Endothelial cell of umbilical vein (primary cell): ENCODE measurements at regions not wholly inside any gene's neighbourhood (a gene's known extent, or its start where the extent isn't known, plus 50 kb on each side); places are given as distances from the start of the nearest gene placed in this dataset.

Experiments
- BruUV-seq: library from RNA; stranded (reverse); fragments of 400-500 nt; replicated peaks from 2 replicates; lab custom pipeline; 2021; lab: Mats Ljungman, UMichigan
- CTCF ChIA-PET: fragments of 300-600, 350-600 bp; sonication (Branson Sonifier 250); formaldehyde crosslinking; loops from one replicate; lab custom pipeline; 2021; ENCODE audit warnings: antibody characterized with exemption, inconsistent platforms; lab: Charles Lee
- POLR2A ChIA-PET: fragments of 300-600, 350-600 bp; sonication (Branson Sonifier 250); formaldehyde crosslinking; loops from one replicate; lab custom pipeline; 2021; ENCODE audit warnings: antibody characterized with exemption, inconsistent platforms; lab: Charles Lee
- DNase-seq: peaks from one replicate; pipeline ENCODE4 v3.0.0-alpha.2; 2011; ENCODE audit warnings: low read depth, low spot score
- FAIRE-seq: peaks from 2 replicates; lab custom pipeline; 2011; peaks lifted over from hg19 to GRCh38; lab: Jason Lieb, UNC
- H2AFZ ChIP-seq: 2 replicates; pipeline ENCODE4 v1.6.0; 2012; ENCODE audit warnings: low read depth, low read length, control low read depth, inconsistent platforms
- H3K27ac ChIP-seq: 2 replicates; pipeline ENCODE4 v1.5.1; 2011; ENCODE audit warnings: low read depth, mild to moderate bottlenecking, control low read depth, low read length, moderate library complexity; ENCODE audit not compliant: insufficient read depth
- H3K27me3 ChIP-seq, 2 experiments: 2 replicates each; pipeline versions ENCODE4 v1.6.0 to v1.6.1; 2011; ENCODE audit warnings: low read length in 2 of 2, mixed read lengths in 1 of 2; ENCODE audit not compliant: control insufficient read depth in 2 of 2, insufficient read depth in 2 of 2
- H3K36me3 ChIP-seq, 2 experiments: 2 replicates in 1 of 2; 3 replicates in 1 of 2; pipeline ENCODE4 v1.5.1; 2011; ENCODE audit warnings: low read length in 2 of 2, mild to moderate bottlenecking in 1 of 2, moderate library complexity in 1 of 2; ENCODE audit not compliant: control insufficient read depth in 2 of 2, insufficient read depth in 2 of 2; ENCODE audit errors: extremely low read depth in 1 of 2
- H3K4me1 ChIP-seq: 3 replicates; pipeline ENCODE4 v1.5.1; 2011; ENCODE audit warnings: mild to moderate bottlenecking, low read length; ENCODE audit not compliant: control insufficient read depth, insufficient read depth; ENCODE audit errors: extremely low read depth
- H3K4me2 ChIP-seq: 2 replicates; pipeline ENCODE4 v1.6.1; 2011; ENCODE audit warnings: low read length, control low read depth, mixed read lengths; ENCODE audit not compliant: insufficient read depth
- H3K4me3 ChIP-seq, 3 experiments: fragments of 200-600 bp in 1 of 3; sonication (generic), shearing (Covaris generic) in 1 of 3; replicated peaks in 1 of 3; 2 replicates each; pipeline ENCODE4 v1.5.1; 2011 to 2016; ENCODE audit warnings: control low read depth in 3 of 3, low read length in 3 of 3, mild to moderate bottlenecking in 2 of 3, inconsistent platforms in 1 of 3, low read depth in 1 of 3, moderate library complexity in 1 of 3; ENCODE audit not compliant: insufficient read depth in 1 of 3
- H3K79me2 ChIP-seq: 2 replicates; pipeline ENCODE4 v1.6.0; 2012; ENCODE audit warnings: low read length, inconsistent platforms; ENCODE audit not compliant: control insufficient read depth, insufficient read depth
- H3K9ac ChIP-seq: replicated peaks from 2 replicates; pipeline ENCODE3; 2011; ENCODE audit warnings: low read length, control low read depth; ENCODE audit not compliant: insufficient read depth; ENCODE audit errors: extremely low read depth
- H3K9me1 ChIP-seq: replicated peaks from 3 replicates; pipeline ENCODE4 v1.6.0; 2011; ENCODE audit warnings: mild to moderate bottlenecking, low read length; ENCODE audit not compliant: control insufficient read depth, insufficient read depth; ENCODE audit errors: extremely low read depth
- H3K9me3 ChIP-seq: replicated peaks from 2 replicates; pipeline ENCODE4 v1.5.1; 2012; ENCODE audit warnings: low read length, inconsistent platforms; ENCODE audit not compliant: control insufficient read depth, insufficient read depth
- H4K20me1 ChIP-seq: replicated peaks from 2 replicates; pipeline ENCODE3; 2011; ENCODE audit warnings: mild to moderate bottlenecking, low read length; ENCODE audit not compliant: control insufficient read depth, insufficient read depth; ENCODE audit errors: extremely low read depth
- CTCF ChIP-seq, 2 donors: IDR thresholded peaks; 1 replicate in 1 of 2; 2 replicates in 1 of 2; pipeline ENCODE4 v1.5.1; 2011; ENCODE audit warnings: low read length in 2 of 2, mild to moderate bottlenecking in 2 of 2, moderate library complexity in 2 of 2, control low read depth in 1 of 2, inconsistent platforms in 1 of 2, low read depth in 1 of 2; ENCODE audit not compliant: insufficient read depth in 1 of 2; ENCODE audit errors: extremely low read depth in 1 of 2
- EZH2 ChIP-seq: IDR thresholded peaks from 2 replicates; pipeline ENCODE4 v1.6.1; 2012; ENCODE audit warnings: borderline replicate concordance, low read depth, mild to moderate bottlenecking, moderate library complexity, low read length, inconsistent platforms; ENCODE audit not compliant: severe bottlenecking
- FOS ChIP-seq: IDR thresholded peaks from 2 replicates; pipeline ENCODE4 v1.6.1; 2011; ENCODE audit warnings: mild to moderate bottlenecking, low read length, moderate library complexity, borderline replicate concordance; ENCODE audit not compliant: insufficient read depth
- JUN ChIP-seq: IDR thresholded peaks from 2 replicates; pipeline ENCODE4 v1.6.1; 2011; ENCODE audit warnings: borderline replicate concordance, low read depth; ENCODE audit not compliant: insufficient read length, insufficient read depth
- MAX ChIP-seq: IDR thresholded peaks from 2 replicates; pipeline ENCODE4 v1.6.1; 2011; ENCODE audit not compliant: insufficient read depth, insufficient read length
- MYC ChIP-seq: IDR thresholded peaks from one replicate; pipeline ENCODE4 v1.6.1; 2011; ENCODE audit warnings: mild to moderate bottlenecking, low read depth, low read length
- dilution Hi-C: fragments of 300-500 bp; cut with MboI; formaldehyde crosslinking; loops from one replicate; pipeline ENCODE4 v1.15.0; 2019; ENCODE audit warnings: low sequenced_read_pairs; ENCODE audit not compliant: extremely low pct_ligation_motif_present
- intact Hi-C: fragments of 100-400 bp; cut with micrococcal nuclease; formaldehyde crosslinking; loops from one replicate; pipeline ENCODE4 v1.10.0; 2022

GRCh38 chr4:10347815-10348214 is 109.4 kb downstream of the ZNF518B start:
- H3K27ac ChIP-seq = no peak overlapping the region

More at GRCh38 chr4:10347815-10348214, 109.4 kb downstream of the ZNF518B start:
- no peak overlapping the region for H3K4me3 ChIP-seq
- H2AFZ ChIP-seq = no peak overlapping the region
- H3K4me2 ChIP-seq = no peak overlapping the region
- no peaks in the 10 kb centered on the region for H3K27me3 ChIP-seq
- FAIRE-seq (no peak), DNase-seq (no peak)
- intact Hi-C loops (no loop called here), dilution Hi-C loops (no loop called here)
- no peaks in the 10 kb centered on the region for H3K9me3 ChIP-seq
- H3K4me1 ChIP-seq = no peaks in the 10 kb centered on the region
- no peak for TF ChIP-seq FOS
- TF ChIP-seq CTCF (IDR thresholded peaks at IDR 0.05; ENCODE audit: extremely low read depth in 1 of 2, insufficient read depth in 1 of 2, low read depth in 1 of 2, low read length in 2 of 2) = no peak
- TF ChIP-seq EZH2 = no peak
- TF ChIP-seq JUN = no peak
- no peak for TF ChIP-seq MYC
- TF ChIP-seq MAX = no peak
- H3K79me2 ChIP-seq = no peaks in the 10 kb centered on the region
- no peaks in the 10 kb centered on the region for H4K20me1 ChIP-seq
- CTCF ChIA-PET = no interaction called here
- H3K9me1 ChIP-seq = no peaks in the 10 kb centered on the region
- H3K9ac ChIP-seq = no peak overlapping the region
- BruUV-seq = no TSS peak
- POLR2A ChIA-PET = no interaction called here
- no peaks in the 10 kb centered on the region for H3K36me3 ChIP-seq
